GM21367 (cell line): ENCODE measurements at regions not wholly inside any gene's neighbourhood (a gene's known extent, or its start where the extent isn't known, plus 50 kb on each side); places are given as distances from the start of the nearest gene placed in this dataset.
"Not testable (repeated sequence)": the region's sequence is repeated elsewhere in the genome, so short reads cannot be mapped to it uniquely, and the experiment has no call there.

ENCODE experiments used
- ATAC-seq: cut with Tn5 transposase; IDR thresholded peaks from one replicate; pipeline ENCODE4 v1.9.1; 2021; ENCODE audit not compliant: unreplicated experiment

GRCh38 chr6:85236636-85237035 is 213.2 kb upstream of the NT5E start:
- ATAC-seq = no peak

DNA sequence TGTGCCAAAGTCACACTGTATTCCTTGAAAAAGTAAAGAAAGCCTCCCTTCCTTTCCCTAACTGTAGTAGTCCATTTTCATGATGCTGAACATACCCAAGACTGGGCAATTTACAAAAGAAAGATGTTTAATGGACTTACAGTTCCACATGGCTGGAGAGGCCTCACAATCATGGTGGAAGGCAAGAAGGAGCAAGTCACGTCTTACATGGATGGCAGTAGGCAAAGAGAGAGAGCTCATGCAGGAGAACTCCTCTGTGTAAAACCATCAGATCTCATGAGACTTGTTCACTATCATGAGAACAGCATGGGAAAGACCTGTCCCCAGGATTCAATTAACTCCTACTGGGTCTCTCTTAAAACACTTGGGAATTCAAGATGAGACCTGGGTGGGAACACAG is 222.5 kb upstream of the NT5E start:
- not testable (repeated sequence) for ATAC-seq

DNA sequence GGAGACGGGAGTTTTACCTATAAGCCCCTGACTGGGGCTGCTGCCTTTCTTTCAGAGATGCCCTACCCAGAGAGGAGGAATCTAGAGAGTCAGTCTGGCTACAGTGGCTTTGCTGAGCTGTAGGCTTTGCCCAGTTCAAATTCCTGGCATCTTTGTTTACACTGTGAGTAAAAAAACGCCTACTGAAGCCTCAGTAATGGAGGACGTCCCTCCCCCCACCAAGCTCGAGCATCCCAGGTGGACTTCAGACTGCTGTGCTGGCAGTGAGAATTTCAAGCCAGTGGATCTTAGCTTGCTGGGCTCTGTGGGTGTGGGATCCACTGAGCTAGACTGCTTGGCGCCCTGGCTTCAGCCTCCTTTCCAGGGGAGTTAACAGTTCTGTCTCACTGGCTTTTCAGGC is 237.1 kb upstream of the NT5E start:
- not testable (repeated sequence) for ATAC-seq

GRCh38 chr6:85195243-85195642 is 254.6 kb upstream of the NT5E start:
- no peak for ATAC-seq

DNA sequence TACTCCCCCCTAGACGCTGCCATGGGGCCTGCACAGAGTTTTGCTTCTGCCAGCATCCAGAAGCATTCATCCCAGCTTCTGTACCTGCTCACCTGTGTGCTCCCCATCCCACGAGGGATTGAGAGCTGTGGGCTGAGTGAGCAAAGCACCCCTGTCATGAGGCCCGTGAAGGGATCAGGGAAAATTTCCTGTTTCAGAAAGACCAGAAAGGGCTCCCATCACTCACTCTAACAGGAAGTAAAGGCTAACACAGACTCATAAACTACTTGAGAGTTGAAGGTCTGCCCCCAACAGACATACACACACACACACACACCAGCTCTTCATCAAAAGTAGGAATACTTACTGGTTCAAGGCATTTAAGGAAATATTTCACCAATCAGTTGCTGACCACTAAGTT is 256.5 kb upstream of the NT5E start:
- no peak for ATAC-seq

DNA sequence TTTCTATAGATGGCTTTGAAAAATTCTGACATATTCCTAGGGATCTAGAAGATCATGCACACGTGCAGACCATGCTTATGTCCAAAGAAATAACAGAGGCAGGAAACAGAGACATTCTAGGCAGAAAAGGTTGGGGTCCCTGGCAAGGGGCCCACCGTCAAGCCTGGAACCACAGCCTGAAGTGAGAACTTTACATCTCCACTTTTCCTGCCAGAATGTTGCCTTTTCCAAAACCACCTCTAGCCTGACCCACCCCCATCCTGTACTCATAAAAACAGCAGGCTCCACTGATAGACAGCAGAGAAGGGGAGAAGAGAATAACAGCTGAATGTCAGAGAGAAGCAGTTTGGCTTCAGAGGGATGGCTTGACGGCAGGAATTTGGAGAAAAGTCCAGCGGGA is 257.3 kb upstream of the NT5E start:
- no peak for ATAC-seq

DNA sequence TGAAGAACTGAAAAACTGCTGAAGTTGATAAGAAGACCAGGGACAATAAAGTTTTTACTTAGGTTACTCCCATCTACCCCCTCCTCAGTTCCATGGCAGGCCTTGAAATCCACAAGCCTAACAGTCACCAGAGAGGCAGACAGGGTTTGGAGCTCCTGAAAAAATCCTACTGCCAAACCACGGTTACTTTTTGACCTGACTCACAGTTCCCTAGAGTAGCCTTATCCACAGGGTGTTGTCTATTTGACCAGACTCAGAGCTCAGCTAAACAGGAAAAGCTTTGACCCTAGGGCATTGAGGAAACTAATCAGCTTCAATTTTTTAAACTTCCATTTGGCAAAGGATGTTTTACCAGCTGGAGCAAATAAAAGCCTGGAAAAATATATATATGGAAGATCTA is 257.7 kb upstream of the NT5E start:
- no peak for ATAC-seq

DNA sequence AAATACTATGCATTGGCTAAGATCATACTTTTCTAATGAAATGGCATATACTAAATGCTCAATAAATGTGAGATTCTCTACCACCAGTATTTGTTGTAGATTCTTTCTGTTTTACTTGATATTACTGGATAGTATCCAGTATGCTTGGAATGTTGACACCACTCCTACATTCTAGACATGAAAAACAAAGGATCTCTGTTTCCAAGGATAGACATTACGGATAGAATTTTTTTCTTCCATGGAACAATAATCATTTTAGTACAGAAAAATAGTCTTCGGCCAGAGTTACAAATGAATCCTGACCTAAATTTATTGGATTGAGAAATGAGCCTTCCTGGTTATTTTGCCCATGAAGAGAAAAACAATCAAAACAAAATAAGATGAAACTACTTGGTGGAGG is 258.2 kb upstream of the NT5E start:
- ATAC-seq = no peak

DNA sequence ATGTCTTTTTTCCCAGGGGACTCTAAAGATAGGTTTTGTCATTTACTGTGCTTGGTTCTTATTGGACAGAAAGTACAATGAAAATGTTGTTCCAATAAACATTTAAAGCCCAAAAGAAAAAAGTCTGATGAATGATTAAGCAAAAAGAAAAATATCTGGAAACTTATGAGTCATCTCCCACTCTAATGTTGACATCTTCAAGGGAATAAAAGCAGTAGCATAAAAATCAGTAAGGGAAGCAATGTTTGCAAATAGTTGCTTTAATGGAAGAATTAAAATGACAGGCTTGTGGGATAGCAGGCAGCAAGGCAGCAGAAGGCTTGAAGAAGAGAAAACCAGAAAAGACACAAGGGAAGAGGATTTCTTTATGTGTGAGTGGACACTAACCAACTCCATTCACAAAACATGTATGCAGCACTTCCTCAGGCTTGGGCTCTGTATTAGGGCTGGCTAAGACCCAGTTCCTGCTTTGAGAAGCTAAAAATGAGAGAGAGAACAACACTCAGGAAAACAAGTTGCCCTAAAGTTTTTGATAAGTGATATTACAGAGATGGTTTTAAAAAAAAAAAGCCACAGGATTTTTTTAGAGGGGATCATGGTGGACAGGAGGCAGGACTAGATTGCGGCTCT is 263.2 kb upstream of the NT5E start:
- no peak for ATAC-seq

- no peak for ATAC-seq
These were observed 263.9 kb upstream of the NT5E start for GRCh38 chr6:85185977-85186376.

GRCh38 chr6:85183841-85184240 is 266.0 kb upstream of the NT5E start:
- ATAC-seq = no peak

DNA sequence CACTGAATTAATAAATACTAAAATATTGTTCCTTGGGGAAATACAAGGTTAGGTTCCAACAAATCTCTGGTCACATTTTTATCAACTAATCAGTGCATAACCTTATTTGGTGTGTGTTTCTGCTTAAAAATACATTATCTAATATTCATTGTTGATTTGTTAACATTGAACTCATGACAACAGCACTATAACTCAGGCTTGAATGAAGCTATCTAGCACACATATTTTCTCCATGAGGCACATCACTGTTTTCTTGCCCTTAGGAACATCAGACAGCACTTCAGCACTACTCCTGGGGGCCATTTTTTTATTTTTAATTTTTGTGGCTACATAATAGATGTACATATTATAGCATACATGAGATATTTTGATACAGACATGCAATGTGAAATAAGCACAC is 277.2 kb upstream of the NT5E start:
- no peak for ATAC-seq

DNA sequence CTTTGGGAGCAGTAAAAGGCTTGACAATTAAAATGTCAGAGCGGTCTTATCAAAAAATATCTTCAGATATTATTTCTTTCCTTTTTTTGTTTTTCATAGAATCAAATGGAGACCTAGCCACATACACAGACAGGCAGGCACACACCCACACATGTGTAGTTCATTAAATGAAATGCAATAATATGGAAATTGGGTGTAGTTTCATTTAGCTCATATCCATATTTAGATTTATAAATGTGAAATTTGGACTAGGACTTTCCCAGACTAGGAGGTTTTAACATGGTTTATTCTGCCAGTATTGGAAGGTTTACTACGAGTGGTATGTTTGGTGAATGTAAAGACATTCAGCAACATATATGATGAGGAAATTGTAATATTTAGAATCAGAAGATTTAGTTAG is 277.7 kb upstream of the NT5E start:
- ATAC-seq = no peak

DNA sequence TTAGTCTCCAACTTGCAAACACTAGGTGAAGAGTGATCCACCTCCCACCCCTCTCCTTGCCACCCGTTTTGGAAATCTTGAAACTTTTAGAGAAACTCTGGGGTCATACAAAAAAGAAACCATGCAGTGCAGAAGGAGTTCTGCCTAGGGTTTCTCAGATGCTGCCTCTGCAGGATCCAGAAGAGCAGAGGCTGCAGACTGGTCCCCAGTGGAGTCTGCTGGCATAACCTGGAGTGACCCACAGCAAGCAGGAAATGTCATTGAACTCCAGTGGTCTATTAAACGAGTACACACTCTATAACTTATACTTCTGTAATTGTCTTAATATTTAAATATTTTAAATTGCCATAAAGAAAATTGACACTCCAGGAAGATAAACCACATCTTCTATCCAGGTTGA is 280.7 kb upstream of the NT5E start:
- no peak for ATAC-seq

DNA sequence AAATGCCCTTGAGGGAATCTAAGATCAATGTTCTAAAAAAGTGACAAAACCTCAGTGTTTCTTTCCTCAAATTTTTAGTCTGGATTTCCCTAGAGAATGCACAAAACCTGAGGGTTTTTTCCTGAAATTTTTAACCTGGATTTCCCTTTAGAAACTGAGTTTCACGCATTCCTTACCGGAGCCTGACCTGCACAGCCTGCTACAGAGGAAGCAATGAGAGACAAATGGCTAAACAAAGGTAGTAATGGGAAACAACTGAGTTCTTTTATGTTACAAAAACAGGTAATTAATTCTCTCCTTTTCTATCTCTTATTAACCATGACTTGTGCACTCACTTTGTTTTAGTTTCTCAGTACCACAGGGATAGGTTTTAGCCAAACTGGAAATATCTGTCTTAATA is 281.7 kb upstream of the NT5E start:
- ATAC-seq = no peak

DNA sequence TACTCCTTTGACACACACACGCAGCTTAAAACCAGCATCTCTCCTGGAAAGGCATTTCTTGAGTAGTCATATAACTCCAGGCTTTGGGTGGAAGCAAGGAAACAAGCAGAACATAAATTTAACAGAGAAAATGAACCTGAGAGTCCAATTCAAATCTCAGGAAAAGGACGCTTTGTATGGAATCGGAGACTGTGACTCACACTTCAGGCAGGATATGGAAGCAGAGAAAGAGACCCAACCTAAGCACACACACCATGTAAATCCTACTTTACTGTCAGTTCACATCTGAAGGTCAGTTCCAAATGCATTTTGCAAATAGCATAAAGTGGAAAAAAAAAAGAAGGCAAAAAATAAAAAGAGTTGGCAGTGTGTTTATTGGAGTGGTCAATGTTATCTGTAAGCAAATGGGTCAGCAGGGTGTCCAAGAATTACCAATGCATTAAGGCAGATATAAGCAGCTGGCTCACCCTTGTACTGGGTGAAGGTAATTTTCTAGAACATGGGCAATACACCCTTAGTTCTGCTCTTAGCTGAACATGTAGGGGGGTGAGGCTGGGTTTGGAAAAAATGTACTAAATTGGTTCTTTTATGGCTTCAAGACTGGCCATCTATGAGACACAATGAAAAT is 283.7 kb upstream of the NT5E start:
- no peak for ATAC-seq

- no peak for ATAC-seq
These were observed 286.5 kb upstream of the NT5E start for GRCh38 chr6:85163156-85164080.

DNA sequence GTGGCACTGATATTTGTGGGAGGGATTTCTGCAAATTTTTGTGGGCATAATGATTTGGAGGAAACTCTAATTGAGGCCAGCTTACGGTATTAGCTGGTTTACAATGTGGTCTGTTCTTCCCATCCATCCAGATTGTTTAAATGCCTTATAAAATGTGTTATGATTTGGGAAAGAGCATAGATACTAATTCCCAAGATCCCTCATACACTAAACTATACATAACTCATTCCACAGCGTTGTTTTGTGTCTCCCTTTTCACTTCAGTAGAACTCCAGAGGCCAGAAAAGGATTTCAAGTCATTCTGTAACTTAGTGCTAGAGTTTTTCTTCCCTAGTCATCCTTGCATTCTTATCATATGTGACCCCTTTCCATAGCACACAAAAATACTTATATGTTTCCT is 292.6 kb upstream of the NT5E start:
- no peak for ATAC-seq

GRCh38 chr6:85143676-85144075 is 306.2 kb upstream of the NT5E start:
- ATAC-seq = no peak

DNA sequence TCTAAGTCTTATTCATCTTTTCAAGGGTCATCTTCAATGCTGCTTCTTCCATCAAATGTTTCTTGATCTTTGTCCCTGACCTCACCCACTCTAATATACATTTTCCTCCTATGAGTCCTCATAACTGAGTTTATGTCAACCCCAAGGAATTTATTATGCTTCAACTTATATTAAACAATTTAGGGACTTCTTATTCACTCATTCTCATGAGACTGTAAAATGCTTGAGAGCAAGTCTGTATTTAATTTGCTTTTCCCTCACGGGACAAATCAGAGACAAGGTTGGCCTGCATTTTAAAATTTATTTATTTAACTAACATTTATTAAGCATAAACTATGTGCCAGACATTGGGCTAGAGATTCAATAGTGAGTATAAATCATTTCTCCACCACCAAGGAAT is 312.0 kb upstream of the NT5E start:
- no peak for ATAC-seq

- ATAC-seq = no peak
These were observed 313.6 kb upstream of the NT5E start for GRCh38 chr6:85136310-85136709.
